GM18867 (cell line): ENCODE measurements at regions not wholly inside any gene's neighbourhood (a gene's known extent, or its start where the extent isn't known, plus 50 kb on each side); places are given as distances from the start of the nearest gene placed in this dataset.

Experiments
- ATAC-seq: cut with Tn5 transposase; IDR thresholded peaks from one replicate; pipeline ENCODE4 v1.9.1; 2021; ENCODE audit warnings: mild to moderate bottlenecking, moderate library complexity; ENCODE audit not compliant: unreplicated experiment

DNA sequence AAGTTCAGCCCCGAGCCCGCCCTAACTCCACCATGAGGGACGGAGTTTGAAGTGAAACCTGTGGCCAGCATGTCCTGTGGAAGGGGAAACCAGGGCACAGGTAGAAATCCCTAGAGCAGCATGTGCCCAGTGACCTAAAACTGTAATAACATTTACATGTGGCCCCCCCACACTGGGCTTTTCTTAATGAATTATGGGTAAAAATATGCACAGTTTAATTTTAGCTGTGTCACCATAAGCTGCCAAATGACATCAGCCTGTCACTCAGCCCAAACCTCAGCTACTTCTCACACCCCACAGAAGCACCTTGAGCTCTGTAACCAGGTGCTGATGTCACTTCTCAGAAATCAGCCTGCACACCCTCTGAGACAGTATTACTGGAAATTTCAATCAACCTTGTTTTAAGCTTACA, 50.0 kb upstream of the SLC19A1 start:
- ATAC-seq = peak; percentile 69

DNA sequence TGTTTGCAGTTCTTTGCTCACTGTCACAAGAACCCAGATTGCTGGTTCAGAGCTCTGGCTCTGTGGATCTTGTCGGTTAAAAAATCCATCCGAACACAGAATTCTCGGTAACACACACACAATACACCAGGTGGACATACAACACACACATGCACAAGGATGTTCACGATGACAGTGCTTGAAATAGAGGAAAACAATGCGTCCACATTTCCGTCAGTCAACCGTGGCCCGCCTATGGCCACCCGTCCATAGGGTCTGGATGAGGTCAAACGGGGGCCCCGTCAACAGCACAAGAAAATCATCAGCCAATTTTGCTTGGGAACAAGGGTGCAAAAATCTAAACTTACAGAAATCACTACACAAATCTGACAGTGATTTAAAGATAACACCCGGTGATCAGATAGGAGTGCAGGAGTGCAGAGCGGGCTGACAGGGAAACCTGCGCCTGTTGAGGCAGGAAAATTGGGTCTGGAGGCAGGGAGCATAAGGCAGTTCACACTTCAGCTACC, 50.4 kb upstream of the SLC19A1 start:
- ATAC-seq = no peak

DNA sequence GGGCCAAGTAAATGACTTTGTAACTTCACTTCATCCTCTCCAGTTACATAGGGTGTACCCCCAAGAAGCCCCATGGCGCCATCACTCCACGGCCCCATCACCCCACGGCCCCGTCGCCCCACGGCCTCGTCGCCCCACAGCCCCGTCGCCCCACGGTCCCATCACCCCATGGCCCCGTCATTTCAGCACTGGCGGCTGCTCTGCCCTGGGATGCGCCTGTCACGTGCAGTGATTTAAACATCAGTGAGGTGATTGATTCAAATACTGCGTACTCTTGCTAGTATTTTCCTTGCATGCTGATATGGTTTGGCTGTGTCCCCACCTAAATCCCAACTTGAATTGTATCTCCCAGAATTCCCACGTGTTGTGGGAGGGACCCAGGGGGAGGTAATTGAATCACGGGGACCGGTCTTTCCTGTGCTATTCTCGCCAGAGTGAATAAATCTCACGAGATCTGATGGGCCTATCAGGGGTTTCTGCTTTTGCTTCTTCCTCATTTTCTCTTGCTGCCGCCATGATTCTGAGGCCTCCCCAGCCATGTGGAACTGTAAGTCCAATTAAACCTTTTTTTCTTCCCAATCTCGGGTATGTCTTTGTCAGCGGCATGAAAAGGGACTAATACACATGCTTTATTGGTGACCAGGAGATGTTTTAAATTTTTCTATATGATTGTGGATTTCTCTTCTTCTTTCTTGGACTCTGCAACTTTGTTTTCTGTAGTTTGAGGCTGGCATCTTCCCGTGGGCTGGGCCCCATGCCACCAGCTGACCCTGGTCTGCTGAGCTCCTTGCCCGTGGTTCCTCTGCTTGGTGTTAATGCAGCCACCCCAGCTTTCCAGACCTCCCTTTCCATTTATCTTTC, 50.1 kb upstream of the PCBP3 start:
- no peak for ATAC-seq
